ENCODE measurements at regions not wholly inside any gene's neighbourhood (a gene's known extent, or its start where the extent isn't known, plus 50 kb on each side); places are given as distances from the start of the nearest gene placed in this dataset.

- TF ChIP-seq SRF (IDR thresholded peaks at IDR 0.05; ENCODE audit: low read depth, low read length) (no peak), EP300 (IDR thresholded peaks at IDR 0.05; ENCODE audit: borderline replicate concordance in 1 of 2, low read depth in 2 of 2, low read length in 2 of 2) (no peak), CHD1 (IDR thresholded peaks at IDR 0.05; ENCODE audit: low read depth, low read length) (no peak), TCF12 (IDR thresholded peaks at IDR 0.05; ENCODE audit: low read depth, low read length) (no peak), TAF1 (IDR thresholded peaks at IDR 0.05; ENCODE audit: low read depth, low read length) (no peak)
Observed at GRCh38 chr6:147942363-147942762, 400.3 kb upstream of the SASH1 start (continued).

All from H1 (cell line).